GM23338 (cell line): ENCODE measurements at regions not wholly inside any gene's neighbourhood (a gene's known extent, or its start where the extent isn't known, plus 50 kb on each side); places are given as distances from the start of the nearest gene placed in this dataset.

Experiments
- ATAC-seq: fragments of 200-7000 bp; cut with Tn5 transposase; 3 replicates; pipeline ENCODE4 v1.9.1; 2020
- DNase-seq: peaks from one replicate; pipeline ENCODE4 v3.0.0-alpha.2; 2015; ENCODE audit warnings: low spot score
- H2AFZ ChIP-seq: fragments of 200-600 bp; sonication (generic); 2 replicates; pipeline ENCODE4 v1.8.0; 2016; ENCODE audit warnings: antibody characterized with exemption, mild to moderate bottlenecking, moderate library complexity
- H3F3A ChIP-seq: fragments of 200-600 bp; sonication (generic); replicated peaks from 2 replicates; pipeline ENCODE4 v1.8.0; 2017; ENCODE audit warnings: antibody characterized with exemption, mixed run types, low read depth
- H3K27ac ChIP-seq: fragments of 200-600 bp; sonication (generic); 2 replicates; pipeline ENCODE4 v1.6.1; 2016; ENCODE audit warnings: low read depth
- H3K27me3 ChIP-seq: fragments of 200-600 bp; sonication (generic); 2 replicates; pipeline ENCODE4 v1.8.0; 2016; ENCODE audit warnings: mild to moderate bottlenecking, mixed run types, moderate library complexity; ENCODE audit not compliant: insufficient read depth
- H3K36me3 ChIP-seq: fragments of 200-600 bp; sonication (generic); 2 replicates; pipeline ENCODE4 v1.8.0; 2016; ENCODE audit warnings: mild to moderate bottlenecking; ENCODE audit not compliant: insufficient read depth
- H3K4me1 ChIP-seq: fragments of 200-600 bp; sonication (generic); 2 replicates; pipeline ENCODE4 v1.8.0; 2016; ENCODE audit warnings: mild to moderate bottlenecking, moderate library complexity; ENCODE audit not compliant: insufficient read depth
- H3K4me2 ChIP-seq: fragments of 200-600 bp; sonication (generic); 2 replicates; pipeline ENCODE4 v1.7.1; 2017; ENCODE audit warnings: mixed run types
- H3K4me3 ChIP-seq: fragments of 200-600 bp; sonication (generic); 2 replicates; pipeline ENCODE4 v1.6.1; 2016; ENCODE audit warnings: mixed run types
- H3K79me2 ChIP-seq: fragments of 200-600 bp; sonication (generic); replicated peaks from 2 replicates; pipeline ENCODE4 v1.8.0; 2017; ENCODE audit warnings: mild to moderate bottlenecking; ENCODE audit not compliant: insufficient read depth
- H3K9me2 ChIP-seq: fragments of 200-600 bp; sonication (generic); 2 replicates; pipeline ENCODE4 v1.8.0; 2017; ENCODE audit not compliant: insufficient read depth
- H4K20me1 ChIP-seq: fragments of 200-600 bp; sonication (generic); replicated peaks from 2 replicates; pipeline ENCODE4 v1.8.0; 2017; ENCODE audit warnings: mild to moderate bottlenecking; ENCODE audit not compliant: insufficient read depth
- H3K27ac Mint-ChIP-seq: 2 replicates; pipeline ENCODE4 v1.8.0; 2020; ENCODE audit warnings: inconsistent platforms, mild to moderate bottlenecking, moderate library complexity, mixed read lengths
- H3K27me3 Mint-ChIP-seq: 3 replicates; pipeline ENCODE4 v1.8.0; 2022; ENCODE audit warnings: low read depth, mild to moderate bottlenecking, moderate library complexity, mixed read lengths, inconsistent platforms; ENCODE audit not compliant: insufficient read depth, poor library complexity
- H3K36me3 Mint-ChIP-seq: 3 replicates; pipeline ENCODE4 v1.8.0; 2021; ENCODE audit warnings: low read depth, mild to moderate bottlenecking, inconsistent platforms, moderate library complexity, mixed read lengths
- H3K4me1 Mint-ChIP-seq: 3 replicates; pipeline ENCODE4 v1.8.0; 2020; ENCODE audit warnings: mild to moderate bottlenecking, inconsistent platforms, mixed read lengths
- H3K4me3 Mint-ChIP-seq: 3 replicates; pipeline ENCODE4 v1.8.0; 2021; ENCODE audit warnings: moderate library complexity, mild to moderate bottlenecking, inconsistent platforms, mixed read lengths
- H3K9me3 Mint-ChIP-seq: 3 replicates; pipeline ENCODE4 v1.8.0; 2020; ENCODE audit warnings: moderate library complexity, mild to moderate bottlenecking, inconsistent platforms, mixed read lengths
- CREB1 ChIP-seq: fragments of 250-450 bp; sonication (Bioruptor Pico); IDR thresholded peaks from 2 replicates; pipeline ENCODE4 v1.5.0; 2020; ENCODE audit warnings: low read depth, mild to moderate bottlenecking, moderate library complexity
- EZH2 ChIP-seq: fragments of 200-600 bp; sonication (generic); IDR thresholded peaks from one replicate; pipeline ENCODE4 v1.8.0; 2017; ENCODE audit warnings: antibody characterized with exemption, mild to moderate bottlenecking, low read depth; ENCODE audit not compliant: unreplicated experiment
- JUNB ChIP-seq: IDR thresholded peaks from one replicate; pipeline ENCODE4 v1.6.1; 2016; ENCODE audit warnings: antibody characterized with exemption; ENCODE audit not compliant: unreplicated experiment
- NANOG ChIP-seq: IDR thresholded peaks from 2 replicates; pipeline ENCODE4 v1.6.1; 2016; ENCODE audit warnings: antibody characterized with exemption, borderline replicate concordance
- POLR2AphosphoS5 ChIP-seq: IDR thresholded peaks from 2 replicates; pipeline ENCODE4 v1.6.1; 2016; ENCODE audit warnings: antibody characterized with exemption, low read depth
- STAT1 ChIP-seq: IDR thresholded peaks from one replicate; pipeline ENCODE4 v1.6.1; 2016; ENCODE audit warnings: antibody characterized with exemption; ENCODE audit not compliant: unreplicated experiment
- ZNF114 ChIP-seq: fragments of 250-450 bp; sonication (Bioruptor Pico); IDR thresholded peaks from 2 replicates; pipeline ENCODE4 v1.5.0; 2020; ENCODE audit warnings: mild to moderate bottlenecking, moderate library complexity
- ZNF331 ChIP-seq: fragments of 250-450 bp; sonication (Bioruptor Pico); IDR thresholded peaks from 2 replicates; pipeline ENCODE4 v1.5.0; 2020; ENCODE audit warnings: low read depth, mild to moderate bottlenecking, moderate library complexity
- TF ChIP-seq, protein P1 (sequence below): IDR thresholded peaks from one replicate; pipeline ENCODE4 v1.6.1; 2018; ENCODE audit warnings: antibody characterized with exemption; ENCODE audit not compliant: unreplicated experiment
- TF ChIP-seq, protein P2 (sequence below): IDR thresholded peaks from 2 replicates; pipeline ENCODE4 v1.6.1; 2016; ENCODE audit warnings: antibody characterized with exemption
- TF ChIP-seq, protein P3 (sequence below), 2 experiments: fragments of 200-600 bp in 1 of 2; sonication (generic) in 1 of 2; conservative IDR thresholded peaks; 2 replicates each; pipeline versions ENCODE4 v1.5.1 to v1.6.1; 2016 to 2017; ENCODE audit warnings: antibody characterized with exemption in 2 of 2, low read depth in 2 of 2, mild to moderate bottlenecking in 2 of 2, moderate library complexity in 1 of 2

- TF ChIP-seq ZNF114 (no peak), NANOG (no peak)
- TF ChIP-seq, protein P1, sequence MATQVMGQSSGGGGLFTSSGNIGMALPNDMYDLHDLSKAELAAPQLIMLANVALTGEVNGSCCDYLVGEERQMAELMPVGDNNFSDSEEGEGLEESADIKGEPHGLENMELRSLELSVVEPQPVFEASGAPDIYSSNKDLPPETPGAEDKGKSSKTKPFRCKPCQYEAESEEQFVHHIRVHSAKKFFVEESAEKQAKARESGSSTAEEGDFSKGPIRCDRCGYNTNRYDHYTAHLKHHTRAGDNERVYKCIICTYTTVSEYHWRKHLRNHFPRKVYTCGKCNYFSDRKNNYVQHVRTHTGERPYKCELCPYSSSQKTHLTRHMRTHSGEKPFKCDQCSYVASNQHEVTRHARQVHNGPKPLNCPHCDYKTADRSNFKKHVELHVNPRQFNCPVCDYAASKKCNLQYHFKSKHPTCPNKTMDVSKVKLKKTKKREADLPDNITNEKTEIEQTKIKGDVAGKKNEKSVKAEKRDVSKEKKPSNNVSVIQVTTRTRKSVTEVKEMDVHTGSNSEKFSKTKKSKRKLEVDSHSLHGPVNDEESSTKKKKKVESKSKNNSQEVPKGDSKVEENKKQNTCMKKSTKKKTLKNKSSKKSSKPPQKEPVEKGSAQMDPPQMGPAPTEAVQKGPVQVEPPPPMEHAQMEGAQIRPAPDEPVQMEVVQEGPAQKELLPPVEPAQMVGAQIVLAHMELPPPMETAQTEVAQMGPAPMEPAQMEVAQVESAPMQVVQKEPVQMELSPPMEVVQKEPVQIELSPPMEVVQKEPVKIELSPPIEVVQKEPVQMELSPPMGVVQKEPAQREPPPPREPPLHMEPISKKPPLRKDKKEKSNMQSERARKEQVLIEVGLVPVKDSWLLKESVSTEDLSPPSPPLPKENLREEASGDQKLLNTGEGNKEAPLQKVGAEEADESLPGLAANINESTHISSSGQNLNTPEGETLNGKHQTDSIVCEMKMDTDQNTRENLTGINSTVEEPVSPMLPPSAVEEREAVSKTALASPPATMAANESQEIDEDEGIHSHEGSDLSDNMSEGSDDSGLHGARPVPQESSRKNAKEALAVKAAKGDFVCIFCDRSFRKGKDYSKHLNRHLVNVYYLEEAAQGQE = no peak
- TF ChIP-seq, protein P2, sequence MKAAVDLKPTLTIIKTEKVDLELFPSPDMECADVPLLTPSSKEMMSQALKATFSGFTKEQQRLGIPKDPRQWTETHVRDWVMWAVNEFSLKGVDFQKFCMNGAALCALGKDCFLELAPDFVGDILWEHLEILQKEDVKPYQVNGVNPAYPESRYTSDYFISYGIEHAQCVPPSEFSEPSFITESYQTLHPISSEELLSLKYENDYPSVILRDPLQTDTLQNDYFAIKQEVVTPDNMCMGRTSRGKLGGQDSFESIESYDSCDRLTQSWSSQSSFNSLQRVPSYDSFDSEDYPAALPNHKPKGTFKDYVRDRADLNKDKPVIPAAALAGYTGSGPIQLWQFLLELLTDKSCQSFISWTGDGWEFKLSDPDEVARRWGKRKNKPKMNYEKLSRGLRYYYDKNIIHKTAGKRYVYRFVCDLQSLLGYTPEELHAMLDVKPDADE = no peak
Observed at GRCh38 chr2:65678779-65679391, 246.5 kb upstream of the SPRED2 start (continued).

GRCh38 chr2:65675350-65675749 lies 243.0 kb upstream of the SPRED2 start:
- no peaks in the 10 kb centered on the region for H3F3A ChIP-seq
- no peak overlapping the region for H3K27ac ChIP-seq
- ATAC-seq = no peak
- Mint-ChIP-seq H3K27ac (no peak overlapping the region), H3K27me3 (peaks cover 5% of the 10 kb centered on the region), H3K36me3 (0 out of 3 replicates have a peak, but pooled peaks cover 10% of the 10 kb centered on the region), H3K4me1 (peaks cover 10% of the 10 kb centered on the region; the same call in 2 of the 3 replicates), H3K9me3 (peaks cover 10% of the 10 kb centered on the region; the same call in 2 of the 3 replicates), H3K4me3 (no peak overlapping the region)
- H3K4me2 ChIP-seq = no peak overlapping the region
- no peaks in the 10 kb centered on the region for H3K4me1 ChIP-seq
- no peaks in the 10 kb centered on the region for H3K79me2 ChIP-seq
- DNase-seq = no peak
- no peaks in the 10 kb centered on the region for H3K9me2 ChIP-seq
- no peaks in the 10 kb centered on the region for H4K20me1 ChIP-seq
- no peak overlapping the region for H3K4me3 ChIP-seq
- no peak for TF ChIP-seq ZNF331
- TF ChIP-seq, protein P3, sequence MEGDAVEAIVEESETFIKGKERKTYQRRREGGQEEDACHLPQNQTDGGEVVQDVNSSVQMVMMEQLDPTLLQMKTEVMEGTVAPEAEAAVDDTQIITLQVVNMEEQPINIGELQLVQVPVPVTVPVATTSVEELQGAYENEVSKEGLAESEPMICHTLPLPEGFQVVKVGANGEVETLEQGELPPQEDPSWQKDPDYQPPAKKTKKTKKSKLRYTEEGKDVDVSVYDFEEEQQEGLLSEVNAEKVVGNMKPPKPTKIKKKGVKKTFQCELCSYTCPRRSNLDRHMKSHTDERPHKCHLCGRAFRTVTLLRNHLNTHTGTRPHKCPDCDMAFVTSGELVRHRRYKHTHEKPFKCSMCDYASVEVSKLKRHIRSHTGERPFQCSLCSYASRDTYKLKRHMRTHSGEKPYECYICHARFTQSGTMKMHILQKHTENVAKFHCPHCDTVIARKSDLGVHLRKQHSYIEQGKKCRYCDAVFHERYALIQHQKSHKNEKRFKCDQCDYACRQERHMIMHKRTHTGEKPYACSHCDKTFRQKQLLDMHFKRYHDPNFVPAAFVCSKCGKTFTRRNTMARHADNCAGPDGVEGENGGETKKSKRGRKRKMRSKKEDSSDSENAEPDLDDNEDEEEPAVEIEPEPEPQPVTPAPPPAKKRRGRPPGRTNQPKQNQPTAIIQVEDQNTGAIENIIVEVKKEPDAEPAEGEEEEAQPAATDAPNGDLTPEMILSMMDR (conservative IDR thresholded peaks at IDR 0.05; ENCODE audit: low read depth in 2 of 2) = no peak
- TF ChIP-seq, protein P1 = no peak
- TF ChIP-seq, protein P2 = no peak
- TF ChIP-seq EZH2 = no peak
- no peak for TF ChIP-seq CREB1 (CRISPR knock-in tag)
- no peak for TF ChIP-seq POLR2AphosphoS5
- no peak for TF ChIP-seq STAT1
- TF ChIP-seq JUNB = no peak
- TF ChIP-seq ZNF114 = no peak
- H3K27me3 ChIP-seq = no peaks in the 10 kb centered on the region
- no peaks in the 10 kb centered on the region for H3K36me3 ChIP-seq
- no peak overlapping the region for H2AFZ ChIP-seq
